Central memory CD8-positive, alpha-beta T cell (primary cell): ENCODE measurements at regions not wholly inside any gene's neighbourhood (a gene's known extent, or its start where the extent isn't known, plus 50 kb on each side); places are given as distances from the start of the nearest gene placed in this dataset.
"Not testable (repeated sequence)": the region's sequence is repeated elsewhere in the genome, so short reads cannot be mapped to it uniquely, and the experiment has no call there.

ENCODE experiments used
- ATAC-seq: fragments of 150-1000 bp; cut with Tn5 transposase; replicated peaks from 2 replicates; pipeline ENCODE4 v1.10.0; 2022; ENCODE audit warnings: mild to moderate bottlenecking, moderate FRiP score, moderate number of reproducible peaks; ENCODE audit not compliant: poor library complexity, severe bottlenecking; ENCODE audit errors: extremely low read depth
- DNase-seq, 2 donors: peaks; one replicate each; pipeline ENCODE4 v3.0.0; 2021; ENCODE audit warnings: low spot score in 2 of 2
- H3K27ac Mint-ChIP-seq: one replicate; pipeline ENCODE4 v1.8.0; 2022; ENCODE audit warnings: low read depth, mild to moderate bottlenecking, moderate library complexity, mixed read lengths
- H3K27me3 Mint-ChIP-seq: one replicate; pipeline ENCODE4 v1.8.0; 2022; ENCODE audit warnings: mixed read lengths
- H3K36me3 Mint-ChIP-seq: one replicate; pipeline ENCODE4 v1.8.0; 2022; ENCODE audit warnings: mild to moderate bottlenecking, moderate library complexity, mixed read lengths; ENCODE audit not compliant: insufficient read depth
- H3K4me1 Mint-ChIP-seq: one replicate; pipeline ENCODE4 v1.8.0; 2022; ENCODE audit warnings: mixed read lengths
- H3K4me3 Mint-ChIP-seq: one replicate; pipeline ENCODE4 v1.8.0; 2022; ENCODE audit warnings: mild to moderate bottlenecking, moderate library complexity, mixed read lengths
- H3K9me3 Mint-ChIP-seq: one replicate; pipeline ENCODE4 v1.8.0; 2022; ENCODE audit warnings: mixed read lengths

DNA sequence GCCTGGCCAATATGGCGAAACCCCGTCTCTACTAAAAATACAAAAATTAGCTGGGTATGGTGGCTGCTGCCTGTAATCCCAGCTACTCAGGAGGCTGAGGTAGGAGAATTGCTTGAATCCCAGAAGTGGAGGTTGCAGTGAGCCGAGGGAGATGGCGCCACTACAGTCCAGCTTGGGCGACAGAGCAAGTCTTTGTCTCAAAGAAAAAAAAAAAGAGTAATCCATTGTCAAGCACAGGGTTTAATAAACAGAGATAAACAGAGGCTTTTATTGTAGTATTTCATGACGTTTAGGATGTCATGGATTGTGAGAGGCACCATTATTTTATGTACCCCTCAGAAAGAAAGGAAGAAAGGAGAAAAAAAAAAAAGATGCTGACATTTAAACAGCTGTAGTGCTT lies 75.2 kb upstream of the RNU2-1 start:
- H3K4me3 Mint-ChIP-seq = no peak overlapping the region
- H3K36me3 Mint-ChIP-seq = peaks cover 2% of the 10 kb centered on the region
- H3K9me3 Mint-ChIP-seq = no peaks in the 10 kb centered on the region
- ATAC-seq (no peak), DNase-seq (no peak)
- no peaks in the 10 kb centered on the region for H3K4me1 Mint-ChIP-seq
- no peaks in the 10 kb centered on the region for H3K27me3 Mint-ChIP-seq
- H3K27ac Mint-ChIP-seq = no peak overlapping the region

DNA sequence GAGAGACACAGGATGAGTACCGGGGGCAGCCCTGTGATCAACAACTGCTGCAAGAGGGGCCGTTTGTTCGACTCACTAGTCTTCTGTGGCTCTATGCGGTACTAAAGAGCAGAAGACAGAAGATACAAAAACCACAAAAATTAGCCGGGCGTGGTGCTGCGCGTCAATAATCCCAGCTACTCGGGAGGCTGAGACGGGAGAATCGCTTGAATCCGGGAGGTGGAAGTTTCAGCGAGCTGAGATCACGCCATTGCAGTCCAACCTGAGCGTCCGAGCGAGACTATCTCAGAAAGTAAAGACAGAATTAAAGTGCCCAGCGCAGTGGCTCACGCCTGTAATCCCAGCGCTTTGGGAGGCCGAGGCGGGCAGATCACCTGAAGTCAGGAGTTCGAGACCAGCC lies 71.0 kb upstream of the RNU2-1 start:
- not testable (repeated sequence) for DNase-seq, ATAC-seq, H3K4me3 Mint-ChIP-seq, H3K4me1 Mint-ChIP-seq, H3K27me3 Mint-ChIP-seq, H3K36me3 Mint-ChIP-seq, H3K27ac Mint-ChIP-seq, H3K9me3 Mint-ChIP-seq

DNA sequence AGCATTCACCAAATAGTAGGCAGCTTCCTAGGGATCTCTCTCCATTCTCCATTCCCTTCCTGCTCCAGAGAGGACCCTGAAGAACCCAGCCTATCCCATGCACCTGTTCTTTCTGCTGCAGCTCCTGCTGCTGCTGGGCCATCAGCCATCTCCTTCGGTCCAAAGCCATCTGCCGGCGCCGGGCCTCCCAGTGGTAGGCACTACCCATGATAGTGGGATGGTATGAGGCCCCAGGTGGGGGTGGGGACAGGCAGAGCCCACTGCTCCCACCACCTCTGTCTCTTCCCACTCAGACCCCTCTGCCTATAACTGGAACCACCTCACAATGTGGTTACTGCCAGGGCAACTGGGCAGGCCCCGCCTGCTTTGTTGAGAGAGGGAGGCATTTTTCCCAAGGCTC lies 69.3 kb upstream of the RNU2-1 start:
- not testable (repeated sequence) for H3K27ac Mint-ChIP-seq, H3K36me3 Mint-ChIP-seq, DNase-seq, ATAC-seq, H3K4me1 Mint-ChIP-seq, H3K4me3 Mint-ChIP-seq, H3K27me3 Mint-ChIP-seq, H3K9me3 Mint-ChIP-seq

DNA sequence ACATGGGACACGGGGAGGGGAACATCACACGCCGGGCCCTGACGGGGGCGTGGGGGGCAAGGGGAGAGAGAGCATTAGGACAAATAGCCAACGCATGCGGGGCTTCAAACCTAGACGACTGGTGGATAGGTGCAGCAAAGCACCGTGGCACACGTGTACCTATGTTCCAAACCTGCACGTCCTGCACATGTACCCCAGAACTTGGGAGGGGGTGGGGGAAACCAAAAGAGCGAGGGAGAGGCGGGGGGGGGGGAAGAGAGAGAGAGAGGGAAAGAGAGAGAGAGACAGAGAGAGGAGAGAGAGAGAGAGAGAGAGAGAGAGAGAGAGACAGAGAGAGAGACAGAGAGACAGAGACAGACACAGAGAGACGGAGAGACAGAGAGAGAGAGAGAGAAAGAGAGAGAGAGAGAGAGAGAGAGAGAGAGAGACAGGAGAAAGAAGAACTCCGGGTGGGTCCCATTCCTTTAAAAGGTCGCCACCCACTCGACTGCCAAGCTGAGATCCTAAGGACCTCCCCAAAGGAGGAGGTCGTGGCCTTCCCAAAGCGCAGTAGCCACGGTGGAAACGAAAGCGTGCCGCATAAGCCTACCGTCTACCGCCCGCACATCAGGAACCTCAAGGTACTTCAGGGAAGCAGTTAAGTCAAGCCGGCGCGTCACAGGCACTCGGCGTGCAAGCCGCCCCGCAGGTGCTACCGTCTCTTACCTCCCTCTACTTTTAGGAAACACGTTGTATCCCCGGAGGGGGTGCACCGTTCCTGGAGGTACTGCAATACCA lies 65.7 kb upstream of the RNU2-1 start:
- H3K4me3 Mint-ChIP-seq, H3K27ac Mint-ChIP-seq: not testable (repeated sequence)

DNA sequence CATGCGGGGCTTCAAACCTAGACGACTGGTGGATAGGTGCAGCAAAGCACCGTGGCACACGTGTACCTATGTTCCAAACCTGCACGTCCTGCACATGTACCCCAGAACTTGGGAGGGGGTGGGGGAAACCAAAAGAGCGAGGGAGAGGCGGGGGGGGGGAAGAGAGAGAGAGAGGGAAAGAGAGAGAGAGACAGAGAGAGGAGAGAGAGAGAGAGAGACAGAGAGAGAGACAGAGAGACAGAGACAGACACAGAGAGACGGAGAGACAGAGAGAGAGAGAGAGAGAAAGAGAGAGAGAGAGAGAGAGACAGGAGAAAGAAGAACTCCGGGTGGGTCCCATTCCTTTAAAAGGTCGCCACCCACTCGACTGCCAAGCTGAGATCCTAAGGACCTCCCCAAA lies 55.9 kb upstream of the RNU2-1 start:
- DNase-seq, H3K27ac Mint-ChIP-seq, H3K4me3 Mint-ChIP-seq, H3K27me3 Mint-ChIP-seq, H3K4me1 Mint-ChIP-seq, H3K9me3 Mint-ChIP-seq, H3K36me3 Mint-ChIP-seq, ATAC-seq: not testable (repeated sequence)

More for the DNA sequence above, 65.7 kb upstream of the RNU2-1 start:
- not testable (repeated sequence) for H3K36me3 Mint-ChIP-seq, ATAC-seq, H3K9me3 Mint-ChIP-seq, H3K27me3 Mint-ChIP-seq, H3K4me1 Mint-ChIP-seq, DNase-seq

DNA sequence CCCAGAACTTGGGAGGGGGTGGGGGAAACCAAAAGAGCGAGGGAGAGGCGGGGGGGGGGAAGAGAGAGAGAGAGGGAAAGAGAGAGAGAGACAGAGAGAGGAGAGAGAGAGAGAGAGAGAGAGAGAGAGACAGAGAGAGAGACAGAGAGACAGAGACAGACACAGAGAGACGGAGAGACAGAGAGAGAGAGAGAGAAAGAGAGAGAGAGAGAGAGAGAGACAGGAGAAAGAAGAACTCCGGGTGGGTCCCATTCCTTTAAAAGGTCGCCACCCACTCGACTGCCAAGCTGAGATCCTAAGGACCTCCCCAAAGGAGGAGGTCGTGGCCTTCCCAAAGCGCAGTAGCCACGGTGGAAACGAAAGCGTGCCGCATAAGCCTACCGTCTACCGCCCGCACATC lies 49.8 kb upstream of the RNU2-1 start:
- H3K4me3 Mint-ChIP-seq = not testable (repeated sequence)

More for the DNA sequence above, 49.8 kb upstream of the RNU2-1 start:
- H3K36me3 Mint-ChIP-seq, H3K9me3 Mint-ChIP-seq, H3K27me3 Mint-ChIP-seq, ATAC-seq, DNase-seq, H3K4me1 Mint-ChIP-seq: not testable (repeated sequence)
- H3K27ac Mint-ChIP-seq = peak overlapping the region; percentile 90
